PFSK-1 (cell line): ENCODE measurements at regions not wholly inside any gene's neighbourhood (a gene's known extent, or its start where the extent isn't known, plus 50 kb on each side); places are given as distances from the start of the nearest gene placed in this dataset.

ENCODE experiments used
- POLR2AphosphoS5 ChIP-seq: IDR thresholded peaks from 2 replicates; pipeline ENCODE4 v1.6.1; 2012; ENCODE audit warnings: low read depth, mild to moderate bottlenecking, control low read depth, low read length, moderate library complexity
- TAF1 ChIP-seq: IDR thresholded peaks from 2 replicates; pipeline ENCODE4 v1.6.1; 2012; ENCODE audit warnings: low read length, control low read depth, borderline replicate concordance; ENCODE audit not compliant: insufficient read depth

GRCh38 chr6:82611751-82612150 lies 248.1 kb downstream of the TPBG start:
- no peak for TF ChIP-seq TAF1
- no peak for TF ChIP-seq POLR2AphosphoS5
